CD4-positive, alpha-beta T cell treated with Interleukin-21 for 1 hour (primary cell): ENCODE measurements at regions not wholly inside any gene's neighbourhood (a gene's known extent, or its start where the extent isn't known, plus 50 kb on each side); places are given as distances from the start of the nearest gene placed in this dataset.
A peak's percentile ranks its signal among the peaks of the same experiment; 100 is the strongest.

Experiments
- DNase-seq: peaks from one replicate; pipeline ENCODE4 v3.0.0-alpha.2; 2020

DNA sequence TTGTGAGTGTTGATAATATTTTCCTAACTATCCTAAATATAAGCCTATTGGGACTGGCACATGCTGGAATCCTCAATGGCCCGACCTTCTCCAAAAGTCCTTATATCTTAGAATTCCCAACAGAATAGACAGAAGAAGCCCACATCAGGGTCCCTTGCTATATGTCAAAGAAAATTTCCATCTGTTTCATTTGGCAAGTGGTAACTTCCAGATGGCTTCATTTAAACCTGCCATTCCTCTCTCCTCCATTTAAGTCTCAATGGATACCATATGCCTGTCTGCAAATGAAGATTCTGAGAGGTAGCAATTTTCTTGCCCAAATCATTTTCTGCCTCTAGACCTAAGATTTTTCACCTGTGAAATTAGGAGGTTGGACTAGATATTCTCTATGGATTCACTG is 73.1 kb upstream of the KCNA4 start:
- no peak for DNase-seq

DNA sequence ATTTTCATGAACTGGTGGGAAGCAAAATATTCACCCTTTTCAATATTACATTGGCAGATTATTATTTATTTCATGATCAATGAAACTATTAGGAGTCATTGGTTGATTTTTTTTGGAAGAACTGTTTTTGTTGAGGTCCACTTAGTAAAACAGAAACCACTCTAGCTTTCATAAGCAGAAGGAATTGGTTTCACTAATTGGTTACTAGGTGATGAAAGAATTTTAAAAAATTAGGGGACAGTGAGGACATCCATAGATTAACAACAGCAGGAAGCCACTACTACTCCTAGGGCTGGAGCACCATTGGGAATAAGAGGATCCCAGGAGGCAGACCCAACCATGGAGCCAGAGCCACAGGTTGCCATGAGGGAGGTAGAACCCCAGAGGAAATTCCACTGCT is 74.4 kb upstream of the KCNA4 start:
- no peak for DNase-seq

DNA sequence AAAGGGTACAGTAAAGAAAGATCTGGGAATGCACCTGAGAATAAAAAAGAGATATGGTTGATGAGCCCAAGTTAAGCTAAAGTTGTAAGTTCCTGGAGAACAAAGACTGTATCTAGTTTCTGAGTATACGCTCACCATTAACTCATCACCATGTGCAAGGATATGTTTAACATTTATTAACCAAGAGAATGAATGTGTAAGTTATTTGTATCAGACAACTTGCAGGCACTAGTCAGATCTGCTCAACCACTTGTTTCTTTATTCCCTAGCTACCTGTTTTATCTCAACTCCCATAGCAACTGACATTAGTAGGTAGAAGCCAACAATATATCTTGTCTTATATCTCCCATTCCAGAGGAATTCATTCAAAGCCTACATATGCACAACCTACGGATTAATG is 74.9 kb upstream of the KCNA4 start:
- DNase-seq = no peak

DNA sequence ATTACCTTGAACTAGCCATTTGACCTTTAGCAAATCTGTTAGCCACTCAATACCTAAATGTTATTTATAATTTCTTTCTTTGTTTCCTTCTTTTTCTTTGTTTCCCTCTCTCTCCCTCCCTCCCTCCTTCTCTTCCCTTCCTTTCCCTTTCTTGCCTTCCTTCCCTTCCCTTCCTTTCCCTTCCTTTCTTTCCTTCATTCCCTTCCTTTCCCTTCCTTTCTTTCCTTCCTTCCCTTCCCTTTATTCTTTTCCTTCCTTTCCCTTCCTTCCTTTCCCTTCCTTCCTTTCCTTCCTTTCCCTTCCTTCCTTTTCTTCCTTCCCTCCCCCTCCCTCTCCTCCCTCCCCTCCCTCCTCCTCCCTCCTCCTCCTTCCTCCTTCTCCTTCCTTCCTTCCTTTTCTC is 75.7 kb upstream of the KCNA4 start:
- no peak for DNase-seq

DNA sequence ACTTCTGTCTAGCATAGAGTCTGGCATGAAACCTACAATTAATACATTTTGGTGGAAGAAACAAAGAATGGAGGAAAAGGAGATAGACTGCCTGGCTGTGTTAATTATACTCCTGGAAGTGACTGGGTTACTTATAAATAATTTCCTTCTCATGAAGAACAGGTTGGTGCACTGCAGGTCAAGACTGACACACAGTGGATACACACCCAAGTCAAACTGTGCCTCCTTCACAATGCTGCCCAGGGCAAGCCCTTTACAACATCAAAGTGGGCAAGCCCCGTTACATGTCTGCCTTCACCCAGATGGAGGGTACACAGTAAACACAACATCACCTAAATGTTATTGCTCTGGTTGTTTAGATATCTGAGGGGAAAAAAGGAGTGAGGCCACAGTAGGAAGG is 83.7 kb upstream of the KCNA4 start:
- DNase-seq = no peak

DNA sequence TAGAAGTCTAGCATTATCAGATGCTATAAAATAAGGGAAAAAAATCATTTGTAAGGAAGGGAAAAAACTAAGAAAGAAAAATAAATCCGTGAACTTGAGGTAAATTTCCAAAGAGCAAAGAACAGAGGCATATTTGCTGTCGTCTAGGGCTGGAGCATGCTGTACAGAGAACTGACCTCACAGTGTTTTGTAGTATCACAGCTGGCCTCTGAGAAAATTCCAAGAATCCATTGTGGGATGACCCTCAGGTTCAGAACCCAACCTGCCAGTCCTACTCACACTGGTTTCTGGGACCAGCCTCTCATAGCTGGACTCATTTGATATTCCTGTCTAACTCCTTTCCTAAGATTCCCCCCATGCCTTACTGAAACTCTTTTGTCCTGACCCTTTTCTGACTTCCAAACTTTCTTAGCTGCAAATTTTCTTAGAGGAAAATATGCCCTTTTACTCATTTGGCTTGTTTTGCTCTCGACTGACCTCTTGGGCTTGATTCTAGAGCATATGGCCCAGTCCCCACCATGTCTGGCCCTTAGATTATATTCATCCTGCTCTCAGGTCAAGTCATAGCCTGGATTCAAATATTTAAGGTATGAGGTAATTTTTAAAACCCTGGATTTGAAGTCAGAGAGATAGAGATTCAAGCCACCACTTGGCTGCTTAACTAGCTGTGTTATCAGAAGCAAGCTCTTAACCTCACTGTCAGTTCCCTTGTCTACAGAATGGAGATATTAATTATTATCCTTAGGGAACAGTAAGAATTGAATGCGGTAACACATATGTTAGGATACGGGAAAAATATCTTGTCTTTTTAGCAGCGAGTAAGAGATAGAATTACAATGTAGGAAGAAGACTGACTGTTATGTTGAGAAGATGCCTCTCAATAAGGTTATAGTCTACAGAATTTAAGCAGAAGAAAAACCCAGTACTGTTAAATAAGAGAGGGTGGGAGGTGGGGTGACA is 89.7 kb upstream of the KCNA4 start:
- no peak for DNase-seq

DNA sequence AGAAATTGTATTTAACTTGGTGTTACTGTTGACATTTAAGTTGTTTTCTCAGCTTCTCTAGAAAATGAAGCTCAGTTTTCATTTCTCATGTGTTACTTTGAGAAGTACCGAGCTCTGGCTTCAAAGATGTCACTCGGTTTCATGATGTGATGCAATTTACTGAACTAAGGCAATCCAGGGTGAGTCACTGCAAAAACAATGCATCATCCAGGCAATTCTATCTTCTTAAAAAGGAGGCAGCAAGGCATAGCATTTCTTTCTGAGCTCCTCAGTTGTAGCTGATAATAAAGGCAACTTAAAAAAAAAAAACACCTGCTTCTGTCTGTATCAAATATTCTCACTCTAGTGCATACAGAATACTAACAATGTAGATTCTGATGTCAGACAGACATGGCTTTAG is 91.1 kb upstream of the KCNA4 start:
- no peak for DNase-seq

DNA sequence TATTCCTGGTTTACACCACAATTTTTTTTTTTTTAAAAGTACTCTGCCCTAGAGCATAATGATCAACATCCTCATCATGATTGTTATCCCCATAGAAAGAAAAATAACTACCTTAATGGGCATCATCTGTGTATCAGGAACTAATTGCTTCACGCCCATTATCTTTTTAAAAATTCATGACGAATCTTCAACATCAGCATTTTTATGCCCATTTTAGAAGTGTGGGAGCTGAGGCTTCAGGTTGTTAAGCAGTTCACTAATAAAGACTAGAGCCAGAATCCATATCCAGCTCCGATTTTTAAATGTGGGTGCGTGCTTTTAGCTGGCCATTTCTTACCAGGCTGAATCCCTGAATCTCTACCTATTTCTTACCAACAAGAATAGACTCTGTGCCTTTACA is 92.9 kb upstream of the KCNA4 start:
- no peak for DNase-seq

DNA sequence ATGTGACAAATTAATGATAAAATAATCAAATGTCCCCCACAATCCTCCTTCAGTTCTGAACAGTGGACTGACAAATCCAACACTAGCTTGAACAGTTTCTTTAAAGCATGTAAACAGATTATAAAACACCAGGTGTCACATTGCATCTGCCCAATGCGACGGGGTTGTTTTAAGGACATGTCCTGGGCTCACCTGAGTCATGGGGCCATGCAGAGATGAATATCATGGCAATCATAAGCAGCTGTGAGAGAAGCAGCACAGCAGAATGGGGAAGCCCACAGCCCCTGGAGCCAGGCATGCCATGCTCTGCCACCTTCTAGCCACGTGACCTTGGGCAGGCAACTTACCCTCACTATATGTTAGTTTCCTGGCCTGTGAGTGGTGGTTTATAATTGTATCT is 93.9 kb upstream of the KCNA4 start:
- DNase-seq = no peak

DNA sequence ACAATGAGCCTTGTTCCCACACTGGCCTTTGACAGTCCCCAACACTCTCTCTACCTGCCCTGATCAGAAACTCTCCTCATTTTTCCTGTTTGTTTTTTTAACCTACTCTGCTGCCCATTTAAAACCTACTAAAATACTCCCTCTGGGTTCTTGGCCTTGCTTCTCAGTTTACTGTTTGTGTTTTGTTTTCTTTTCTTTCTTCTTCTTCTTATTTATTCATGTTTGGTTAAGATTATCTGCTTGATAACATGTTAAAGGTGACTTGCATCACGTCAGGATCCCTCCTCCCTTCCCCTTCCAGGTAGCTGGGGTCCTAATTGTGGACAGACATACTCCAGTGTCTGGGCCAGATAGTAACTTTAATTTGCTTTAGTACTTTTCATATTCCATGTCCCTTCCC is 95.0 kb upstream of the KCNA4 start:
- DNase-seq = no peak

DNA sequence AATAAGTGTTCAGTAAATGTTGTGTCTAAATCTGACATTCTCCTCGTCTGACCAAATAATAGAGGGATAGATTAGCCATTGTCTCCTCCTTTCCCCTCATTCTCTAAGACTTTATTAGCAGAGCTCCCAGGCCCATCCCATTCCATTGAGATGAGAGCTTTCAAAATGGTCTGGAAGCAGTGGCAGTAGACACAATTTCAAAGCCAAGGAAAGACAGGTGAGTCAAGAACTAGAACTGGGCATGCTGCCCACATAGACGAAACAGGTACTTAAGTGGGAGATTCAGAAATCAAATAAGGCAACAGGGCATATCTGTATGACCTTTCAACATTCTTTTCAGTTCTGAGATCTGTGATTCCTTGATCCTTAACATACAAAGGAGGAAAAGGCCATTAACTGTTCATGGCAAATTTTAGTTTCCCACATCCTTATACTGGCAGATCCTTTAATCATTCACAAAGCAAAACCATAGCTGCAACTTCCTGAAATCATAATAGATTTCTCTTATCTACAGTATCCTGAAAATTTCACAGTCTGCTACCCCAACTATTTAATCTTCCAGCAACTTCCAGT is 96.6 kb upstream of the KCNA4 start:
- no peak for DNase-seq

DNA sequence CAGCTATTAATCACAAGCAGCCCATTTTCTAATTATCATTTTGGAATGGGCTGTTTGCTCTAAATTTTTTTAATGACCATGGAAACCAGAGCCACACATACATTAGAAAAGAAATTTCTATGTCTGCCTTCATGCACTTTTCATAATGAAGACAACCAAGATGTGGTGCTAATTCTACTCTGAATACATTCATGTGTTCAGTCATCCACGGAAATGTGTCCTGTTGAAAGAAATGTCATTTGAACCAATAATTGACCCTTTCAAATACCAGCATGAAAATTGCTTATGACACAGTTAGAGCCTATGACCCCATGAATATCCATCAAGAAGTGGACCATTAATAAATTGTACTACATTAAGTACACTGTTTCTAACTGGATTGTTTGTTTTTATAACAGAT is 99.7 kb upstream of the KCNA4 start:
- DNase-seq = no peak

DNA sequence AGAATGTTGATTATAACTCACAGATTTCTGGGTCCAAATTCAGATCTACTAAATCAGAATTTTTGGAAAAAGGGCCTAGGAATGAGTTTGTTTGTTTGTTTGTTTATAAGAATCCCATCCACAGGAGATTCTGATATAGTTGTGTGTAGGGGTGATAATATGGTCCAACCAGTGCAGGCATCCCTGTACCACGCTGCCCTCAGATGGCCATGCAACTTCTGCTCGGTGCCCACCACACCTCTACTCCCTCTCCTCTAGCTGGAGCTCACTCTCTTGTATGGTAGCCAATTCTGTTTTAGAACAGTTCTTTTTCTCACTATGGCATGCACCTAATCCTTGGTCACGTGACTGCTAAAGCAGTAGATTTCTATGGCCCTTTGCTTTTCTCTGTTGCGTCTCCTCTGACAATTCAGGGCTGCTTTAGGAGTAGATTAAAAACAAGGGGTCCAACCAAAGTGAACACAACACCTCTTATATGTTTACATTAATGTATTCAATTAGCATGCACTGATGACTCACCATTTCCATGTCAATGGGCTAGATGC is 103.3 kb upstream of the KCNA4 start:
- no peak for DNase-seq

DNA sequence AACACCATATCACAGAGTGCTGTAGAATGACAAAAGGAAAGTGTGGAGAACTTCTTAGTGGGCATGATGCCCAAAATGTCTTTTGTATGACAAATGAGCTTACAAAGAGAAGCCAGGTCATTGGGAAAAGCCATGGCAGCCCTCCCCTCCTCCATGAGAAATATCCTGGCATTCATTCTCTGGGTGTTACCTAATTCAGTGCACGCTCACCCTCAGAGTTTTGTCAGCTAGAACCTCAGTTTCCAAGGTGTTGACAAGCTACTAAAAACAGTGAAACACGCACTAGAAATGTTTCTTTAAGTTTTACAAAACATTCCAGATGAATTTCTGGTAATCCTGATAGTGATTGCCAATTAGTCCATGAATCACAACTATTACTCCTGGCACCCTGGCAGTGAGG is 105.4 kb upstream of the FSHB start:
- no peak for DNase-seq

DNA sequence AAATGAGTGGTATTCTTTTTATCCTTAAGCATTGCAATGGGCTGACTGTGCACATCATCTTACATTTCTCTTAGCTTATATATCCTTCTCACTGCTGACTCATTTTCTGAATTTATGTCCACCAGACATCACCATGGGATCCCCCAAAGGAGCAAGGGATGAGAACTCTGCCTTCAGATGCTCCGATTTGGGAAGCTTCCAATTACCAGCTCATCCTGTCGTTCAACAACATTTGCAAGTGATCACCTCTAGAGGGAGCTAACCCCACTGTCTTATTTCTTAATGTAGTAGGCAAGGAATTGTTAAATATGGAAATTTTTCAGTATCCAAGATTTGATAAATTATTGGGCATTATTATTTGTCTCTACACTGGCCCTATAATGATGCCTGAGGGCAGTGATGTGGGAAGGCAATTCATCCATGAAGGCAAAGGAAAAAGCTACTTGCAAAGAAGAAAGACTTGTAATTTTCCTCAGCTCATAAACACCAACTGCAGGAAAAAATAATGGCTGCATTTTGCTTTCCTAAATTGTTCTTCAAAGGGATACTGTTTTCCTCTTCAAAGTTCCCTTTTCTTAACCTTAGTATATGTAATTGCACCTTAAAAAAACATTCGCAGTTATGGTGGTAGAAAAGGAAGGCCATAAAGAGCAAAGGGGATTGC is 102.4 kb upstream of the FSHB start:
- no peak for DNase-seq

DNA sequence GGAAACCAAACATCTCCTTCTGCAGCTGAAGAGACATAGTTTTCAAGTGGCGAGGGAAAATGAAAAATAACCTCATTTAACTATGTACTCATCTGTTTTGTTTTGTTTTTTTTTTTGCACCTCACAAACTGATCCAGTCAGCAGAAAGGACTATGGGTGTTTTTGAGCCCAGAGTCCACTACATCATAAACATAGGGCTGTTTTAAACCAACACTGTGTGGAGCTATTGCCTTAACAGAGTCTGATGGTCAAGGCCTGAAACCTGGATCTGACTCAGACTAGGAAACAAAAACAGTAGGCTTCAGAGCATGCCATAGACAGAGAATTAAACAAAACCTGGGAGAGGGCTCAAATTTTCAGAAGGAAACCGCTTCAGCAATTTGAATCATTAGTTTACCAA is 99.3 kb upstream of the FSHB start:
- no peak for DNase-seq

DNA sequence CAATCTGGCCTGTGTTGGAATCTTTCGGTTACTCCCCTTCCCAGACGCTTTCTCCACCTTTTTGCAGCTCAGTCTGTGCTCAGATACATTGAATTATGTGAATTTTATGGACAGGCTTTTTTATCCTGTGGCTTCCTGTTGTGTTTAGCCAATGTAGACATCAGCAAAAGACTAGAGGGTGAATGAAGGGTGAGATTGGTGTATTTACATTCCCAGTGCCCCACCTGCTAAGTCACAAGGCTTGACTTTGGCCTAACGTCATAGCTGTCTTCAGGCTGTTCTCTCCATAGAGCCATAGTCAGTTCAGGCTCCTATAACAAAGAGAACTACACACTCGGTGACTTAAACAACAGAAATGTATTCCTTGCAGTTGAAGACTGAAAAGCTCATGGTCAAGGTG is 97.5 kb upstream of the FSHB start:
- no peak for DNase-seq

DNA sequence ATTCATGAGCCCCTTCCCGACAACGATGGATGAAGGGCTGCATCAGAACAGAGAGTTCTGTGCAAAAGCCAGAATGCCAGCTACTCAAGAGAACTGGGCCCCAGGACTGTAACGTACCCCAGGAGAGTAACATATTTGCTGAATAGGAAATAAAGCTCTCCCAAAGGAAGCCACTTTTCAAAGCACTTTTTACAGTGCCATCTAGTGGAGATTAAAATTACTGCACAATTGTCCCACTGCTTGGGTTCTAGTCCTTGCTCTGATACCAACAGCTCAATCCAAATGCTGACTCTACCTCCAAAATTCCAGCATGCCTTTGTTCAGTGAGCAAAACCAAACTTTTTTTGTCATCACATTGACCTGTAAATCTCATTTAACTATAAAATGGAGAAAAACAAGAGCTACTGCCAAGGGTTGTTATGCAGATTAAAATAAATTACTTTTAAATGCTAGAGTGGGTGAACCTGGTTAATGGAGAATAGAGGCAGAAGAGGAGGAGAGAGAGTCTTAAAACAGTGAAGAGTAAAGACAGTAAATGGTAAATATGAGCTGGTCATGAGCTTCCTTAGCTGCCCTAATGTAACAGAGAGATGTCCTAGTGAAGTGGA is 87.6 kb upstream of the FSHB start:
- DNase-seq = peak; percentile 33

DNA sequence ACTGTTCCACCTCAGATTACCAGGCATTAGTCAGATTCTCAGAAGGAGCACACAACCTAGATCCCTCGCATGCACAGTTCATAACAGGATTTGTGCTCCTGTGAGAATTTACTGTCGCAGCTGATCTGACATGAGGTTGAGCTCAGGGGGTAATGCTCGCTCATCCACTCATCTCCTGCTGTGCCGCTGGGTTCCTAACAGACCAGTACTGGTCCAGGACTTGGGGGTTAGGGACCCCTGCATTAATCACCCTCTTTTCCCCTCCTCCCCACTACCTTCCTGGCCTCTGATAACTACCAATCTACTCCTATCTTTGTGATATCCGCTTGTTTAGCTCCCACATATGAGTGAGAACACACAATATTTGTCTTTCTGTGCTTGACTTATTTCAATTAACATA is 83.5 kb upstream of the FSHB start:
- no peak for DNase-seq

DNA sequence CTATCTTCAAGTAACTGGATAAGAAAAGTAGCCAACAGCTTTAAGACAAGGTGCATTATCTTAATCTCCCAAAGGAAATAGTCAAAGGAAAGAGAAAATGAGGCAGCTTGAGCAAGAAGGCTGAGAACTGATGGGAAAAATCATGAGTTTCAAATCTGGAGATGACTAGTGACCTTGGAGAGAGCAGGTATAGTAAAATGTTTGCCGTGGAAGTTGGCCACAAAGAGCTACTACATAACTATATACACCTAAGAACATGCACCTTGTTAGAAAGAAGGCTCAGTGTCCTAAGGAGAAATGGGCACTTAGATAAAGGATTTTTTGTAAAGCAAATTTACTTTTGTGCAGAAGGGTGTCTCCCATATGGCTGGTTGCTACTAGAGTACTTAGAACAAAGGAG is 80.8 kb upstream of the FSHB start:
- DNase-seq = no peak

DNA sequence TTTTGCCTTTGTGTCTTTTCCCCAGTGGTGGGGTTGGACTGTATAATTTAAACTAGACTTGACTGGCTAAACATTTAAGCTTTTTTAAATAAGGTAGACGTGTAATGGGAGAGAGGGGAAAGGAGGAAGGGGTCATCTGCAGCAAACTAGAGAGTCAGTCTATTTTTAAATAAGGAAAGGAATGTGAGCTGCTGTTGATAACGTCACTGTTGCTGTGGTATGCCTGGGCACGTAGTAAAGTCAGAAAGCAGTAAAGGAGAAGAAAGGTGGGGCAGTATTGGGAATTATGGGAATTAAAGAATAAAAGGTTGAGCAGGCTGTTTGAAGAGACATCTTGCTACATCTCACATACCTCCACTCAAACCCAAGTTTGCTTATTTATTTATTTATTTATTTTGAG is 80.4 kb upstream of the FSHB start:
- DNase-seq = no peak

DNA sequence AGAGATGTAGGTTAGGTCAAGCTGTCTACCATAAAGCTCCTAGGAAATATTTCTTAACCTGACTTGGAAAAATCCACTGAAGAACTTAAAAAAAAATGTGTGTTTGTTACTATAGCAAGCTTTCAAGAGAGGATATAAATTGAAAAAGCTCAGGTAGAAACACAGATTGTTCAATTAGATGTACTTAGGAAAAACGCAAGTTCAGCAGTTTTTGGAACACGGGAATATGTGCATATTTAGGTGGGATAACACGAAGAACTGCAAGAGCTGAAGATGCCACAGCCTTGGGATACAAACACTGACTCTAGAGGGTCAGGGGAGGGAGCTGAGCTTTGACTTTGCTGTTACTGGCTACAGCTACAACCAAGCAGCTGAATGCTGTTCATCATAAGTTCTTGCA is 77.8 kb upstream of the FSHB start:
- no peak for DNase-seq

DNA sequence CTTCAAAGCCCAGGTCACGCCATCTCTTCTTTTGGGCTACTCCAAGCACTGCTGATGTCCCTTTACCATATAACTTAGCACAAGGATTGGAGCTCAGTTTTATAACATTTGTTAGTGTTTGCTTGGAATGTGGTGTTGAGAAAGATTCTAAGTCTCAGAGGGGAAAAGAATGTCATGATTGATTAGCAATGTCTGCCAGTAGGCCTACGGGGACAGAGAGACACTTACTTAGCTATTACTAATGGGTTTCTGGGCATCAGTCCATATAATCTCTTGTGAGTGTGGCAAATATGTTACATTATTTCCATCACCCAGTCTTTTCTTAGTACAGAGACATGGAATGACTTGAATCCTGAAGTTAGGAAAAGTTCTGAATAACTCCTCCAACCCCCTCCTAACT is 75.4 kb upstream of the FSHB start:
- DNase-seq = no peak

DNA sequence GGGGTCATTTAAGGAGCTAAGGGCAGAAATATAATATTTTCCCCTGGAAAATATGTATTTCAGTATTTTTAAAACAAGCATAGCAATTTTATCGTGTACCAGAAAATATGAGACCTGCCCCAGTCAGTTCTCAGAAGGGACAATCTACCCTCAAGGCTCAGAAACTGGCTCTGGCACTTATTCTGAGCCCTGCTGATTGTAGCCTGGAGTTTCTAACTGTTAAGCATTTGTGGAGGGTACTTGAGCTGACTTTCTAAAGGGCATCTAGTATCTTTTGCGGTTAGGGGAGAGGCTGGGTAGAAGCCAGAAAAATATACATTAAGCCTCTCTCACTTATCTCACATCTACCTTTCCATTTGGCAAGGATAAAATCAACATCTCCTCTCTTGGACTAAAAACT is 71.3 kb upstream of the FSHB start:
- DNase-seq = no peak
